DOHH2 (cell line): ENCODE measurements at regions not wholly inside any gene's neighbourhood (a gene's known extent, or its start where the extent isn't known, plus 50 kb on each side); places are given as distances from the start of the nearest gene placed in this dataset.

ENCODE experiments used
- CTCF ChIP-seq: fragments of 200-600 bp; sonication (generic); IDR thresholded peaks from one replicate; pipeline ENCODE4 v1.5.1; 2014; ENCODE audit warnings: antibody characterized with exemption, mild to moderate bottlenecking, low read depth, low read length; ENCODE audit not compliant: poor library complexity, severe bottlenecking
- EZH2phosphoT487 ChIP-seq: fragments of 200-600 bp; sonication (generic); IDR thresholded peaks from 2 replicates; pipeline ENCODE4 v1.6.1; 2017; ENCODE audit warnings: borderline replicate concordance, mild to moderate bottlenecking, antibody characterized with exemption, low read length, moderate library complexity, mixed read lengths

GRCh38 chr5:116372931-116373597 is 201.6 kb downstream of the SEMA6A start:
- TF ChIP-seq CTCF, result no peak
- no peak for TF ChIP-seq EZH2phosphoT487
